Ammon's horn (tissue), 1 donor: ENCODE measurements at regions not wholly inside any gene's neighbourhood (a gene's known extent, or its start where the extent isn't known, plus 50 kb on each side); places are given as distances from the start of the nearest gene placed in this dataset.

Experiments
- DNase-seq: peaks from one replicate; pipeline ENCODE4 v3.0.0-alpha.2; 2016; ENCODE audit warnings: low spot score

DNA sequence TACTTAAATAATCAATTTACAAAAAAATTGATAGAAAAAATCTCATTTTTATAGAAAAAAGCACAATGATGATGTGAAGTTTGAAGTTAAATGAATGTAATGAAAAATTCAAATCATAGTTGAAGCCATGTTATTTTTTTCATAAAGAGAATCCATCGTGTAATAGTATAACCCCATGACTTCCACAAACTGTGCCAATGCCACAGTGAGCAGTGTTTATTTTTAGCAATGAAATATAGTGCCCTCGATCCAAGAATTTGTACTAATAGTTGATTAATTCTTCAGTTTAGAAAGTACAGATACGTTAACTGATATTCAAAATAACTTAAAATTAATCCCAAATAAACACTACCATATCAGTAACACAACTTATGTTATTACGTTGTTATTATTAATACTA lies 225.9 kb downstream of the PTPRC start:
- no peak for DNase-seq

DNA sequence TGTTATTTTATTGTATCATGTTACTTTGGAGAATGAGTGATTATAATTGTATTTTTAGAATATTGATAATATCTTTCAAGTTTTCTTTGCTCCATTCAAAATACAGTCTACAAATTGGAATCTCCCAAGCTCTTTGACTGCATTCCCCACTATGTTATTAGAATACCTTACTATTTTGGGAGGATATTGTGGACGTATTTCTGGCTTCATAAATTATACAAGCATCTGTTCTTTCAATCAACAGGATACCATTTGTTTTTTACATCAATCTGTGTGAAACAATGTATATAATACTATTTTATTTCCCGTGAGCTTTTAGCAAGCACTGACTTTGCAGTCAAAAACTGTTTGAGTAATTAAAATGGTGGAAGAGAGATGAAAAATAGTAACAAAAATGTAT lies 226.5 kb downstream of the PTPRC start:
- DNase-seq, result no peak

DNA sequence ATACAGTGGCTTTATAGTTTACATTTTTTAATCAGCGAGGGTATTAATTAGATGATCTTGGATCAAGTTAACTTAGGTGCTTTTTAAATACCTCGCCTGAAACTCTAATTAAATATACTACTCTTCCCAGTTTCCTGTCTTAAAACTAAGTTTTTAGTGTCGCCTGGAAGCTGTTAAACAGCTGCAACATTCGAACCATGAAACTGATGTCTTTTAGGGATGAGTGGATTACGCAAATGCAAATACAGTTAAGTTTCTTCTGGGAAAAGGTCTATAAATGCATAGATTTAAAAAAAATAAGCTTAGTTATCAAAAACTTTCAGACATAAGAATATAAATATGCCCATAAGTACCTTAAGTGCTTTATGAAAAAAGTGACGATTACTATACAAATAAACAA lies 228.3 kb downstream of the PTPRC start:
- no peak for DNase-seq

DNA sequence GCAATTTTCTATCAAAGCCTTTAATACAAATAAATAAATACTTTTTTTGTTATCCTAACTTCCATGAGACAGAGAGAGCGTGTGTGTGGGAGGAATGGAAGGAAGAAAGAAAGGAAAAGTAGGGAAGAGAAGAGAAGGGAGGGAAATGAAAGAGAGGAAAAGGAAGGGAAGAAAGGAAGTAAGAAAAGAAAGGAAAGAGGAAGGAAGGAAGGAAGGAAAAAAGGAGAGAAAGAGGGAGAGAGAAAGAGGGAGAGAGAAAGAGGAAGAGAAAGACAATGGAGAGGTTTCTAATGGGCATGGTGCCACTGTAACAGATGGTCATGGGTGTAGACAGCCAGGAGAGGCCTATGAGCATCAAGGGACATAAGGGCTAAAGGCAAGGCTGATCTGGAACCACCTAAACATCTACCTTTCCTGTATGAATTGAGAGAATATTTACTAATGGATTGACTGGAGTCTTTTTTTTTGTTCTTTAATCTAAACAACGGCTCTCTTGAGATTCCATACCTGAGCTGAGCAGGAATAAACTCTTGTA lies 234.9 kb downstream of the PTPRC start:
- DNase-seq, result no peak

DNA sequence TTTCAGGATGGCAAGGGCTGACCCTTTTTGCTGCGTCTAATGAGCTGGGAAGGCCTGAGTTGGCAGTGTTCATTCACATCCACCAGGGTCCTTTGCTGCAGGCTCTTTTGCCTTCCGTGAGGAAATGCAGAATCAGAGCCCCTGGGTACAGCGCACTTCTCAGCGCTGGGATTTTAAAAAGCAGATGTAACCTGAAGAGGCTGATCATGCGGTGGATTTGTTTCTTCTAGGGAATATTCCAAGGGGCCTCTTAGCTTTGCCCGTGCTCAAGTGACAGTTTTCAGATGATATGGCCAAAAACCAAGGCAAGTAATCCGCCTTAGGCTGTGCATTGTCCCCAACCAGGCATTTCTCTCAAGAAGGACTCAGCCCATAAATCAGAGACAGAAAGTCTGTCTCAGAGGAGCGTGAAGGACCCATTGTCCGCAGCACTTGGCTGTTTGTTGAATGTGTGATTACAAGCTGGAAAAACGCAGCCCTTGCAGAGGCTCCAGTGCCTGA lies 237.6 kb downstream of the PTPRC start:
- peak; percentile 66 for DNase-seq

DNA sequence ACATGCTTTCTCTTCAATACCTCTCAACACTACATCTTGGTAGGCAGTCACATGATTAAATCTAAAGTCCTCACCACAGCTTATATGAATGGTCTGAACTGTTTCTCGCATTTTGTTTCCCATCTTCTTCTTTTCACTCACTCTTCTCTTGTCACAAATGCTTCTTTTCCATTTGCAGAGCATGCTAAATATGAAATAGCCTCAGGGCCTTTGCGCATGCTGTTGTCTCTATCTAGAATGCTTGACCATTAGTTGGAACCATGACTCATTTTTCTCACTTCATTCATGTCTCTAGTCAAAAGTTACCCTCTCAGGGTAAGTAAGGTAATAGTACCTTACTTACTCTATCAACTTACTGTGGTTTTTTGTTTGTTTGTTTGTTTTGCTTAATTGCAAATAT lies 239.7 kb downstream of the PTPRC start:
- no peak for DNase-seq

DNA sequence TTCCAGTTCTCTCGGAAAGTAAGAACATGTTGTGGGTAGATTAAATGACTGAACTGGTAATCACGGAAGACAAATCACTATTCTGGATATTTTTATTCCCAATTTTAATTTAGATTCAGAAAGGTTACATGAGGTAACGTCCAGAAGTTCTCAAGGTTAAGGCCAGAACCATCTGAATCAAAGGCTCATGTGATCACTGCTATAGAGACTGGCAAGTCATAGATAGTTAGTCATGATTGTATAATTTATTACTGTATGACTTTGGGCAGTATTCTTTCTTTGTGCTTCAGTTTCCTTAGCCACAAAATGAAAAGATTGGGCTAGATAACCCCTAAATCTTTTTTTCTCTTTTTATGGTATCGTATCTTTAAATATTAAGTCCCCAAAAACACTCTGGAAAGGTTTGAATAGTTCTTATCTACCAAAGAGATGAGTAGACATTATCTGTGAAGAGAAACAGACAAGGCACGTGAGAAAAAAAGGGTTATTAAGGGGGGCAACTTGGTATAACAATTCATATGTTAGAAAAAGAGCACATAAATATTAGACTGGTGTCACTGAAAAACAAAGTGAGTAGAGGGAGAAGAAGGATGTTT lies 241.0 kb downstream of the PTPRC start:
- DNase-seq, result no peak

DNA sequence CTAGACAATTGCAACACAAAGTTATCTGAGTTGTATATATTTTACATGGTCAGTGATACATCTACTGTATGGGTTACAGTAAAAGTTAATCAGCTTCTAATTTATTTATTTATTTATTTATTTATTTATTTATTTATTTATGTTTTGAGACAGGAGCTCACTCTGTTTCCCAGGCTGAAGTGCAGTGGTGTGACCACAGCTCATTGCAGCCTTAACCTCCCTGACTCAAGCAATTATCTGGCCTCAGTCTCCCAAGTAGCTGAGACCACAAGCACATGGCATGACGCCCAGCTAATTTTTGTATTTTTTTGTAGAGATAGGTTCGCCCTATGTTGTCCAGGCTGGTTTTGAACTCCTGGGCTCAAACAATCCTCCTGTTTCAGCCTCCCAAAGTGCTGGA lies 241.6 kb downstream of the PTPRC start:
- DNase-seq, result no peak

DNA sequence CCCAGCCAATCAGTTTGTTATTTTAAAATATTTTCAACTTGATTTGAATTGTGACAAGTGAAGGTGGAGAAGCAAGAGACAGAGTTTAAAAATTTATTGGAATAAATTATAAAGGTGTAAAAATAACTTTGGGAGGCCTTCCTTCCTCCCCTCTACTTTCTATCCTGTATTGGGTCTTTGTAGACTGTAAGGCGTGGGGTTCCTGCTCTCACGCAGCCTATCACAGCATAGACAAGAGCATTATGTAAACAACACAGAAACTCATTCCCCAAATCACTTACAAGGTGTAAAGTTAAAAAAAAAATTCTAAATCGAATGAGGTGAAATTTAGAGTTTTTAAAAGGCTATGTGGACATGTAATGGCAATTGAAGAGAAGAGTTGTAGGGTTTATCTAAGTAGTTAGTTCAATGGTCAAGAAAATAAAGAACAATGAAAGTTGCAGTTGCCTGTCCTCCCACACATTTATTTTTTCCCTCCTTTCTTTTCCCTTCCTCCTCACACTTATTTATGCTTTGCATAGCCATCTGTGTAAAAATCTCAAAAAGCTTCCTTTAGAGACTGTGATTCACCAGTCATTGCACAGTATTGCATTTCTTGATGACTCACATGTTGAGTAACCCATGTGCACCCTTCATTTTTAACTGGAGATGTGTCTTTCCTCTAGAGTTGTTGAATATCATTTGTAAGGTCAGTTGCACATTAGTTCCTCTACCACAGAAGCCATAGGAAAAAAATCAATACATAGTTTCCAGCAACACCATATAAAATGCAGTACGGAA lies 242.2 kb downstream of the PTPRC start:
- no peak for DNase-seq

DNA sequence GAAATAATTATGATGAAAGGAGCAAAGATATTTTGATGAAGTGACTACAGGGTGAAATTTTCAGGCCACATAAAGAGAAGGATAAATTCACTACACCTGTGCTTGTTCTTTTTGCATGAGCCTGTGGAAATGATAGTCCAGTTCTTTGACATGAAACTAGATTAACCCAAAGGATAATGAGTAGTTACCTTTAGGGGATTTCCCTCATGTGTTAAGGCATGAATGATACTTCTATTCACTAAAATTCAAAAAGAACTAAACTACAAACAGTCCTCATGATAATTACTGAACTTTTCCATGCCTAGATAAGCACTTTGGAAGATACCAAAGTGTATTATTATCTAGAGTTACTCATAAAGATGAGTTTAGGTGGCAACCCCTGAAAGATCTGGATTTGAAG lies 244.3 kb downstream of the PTPRC start:
- no peak for DNase-seq

DNA sequence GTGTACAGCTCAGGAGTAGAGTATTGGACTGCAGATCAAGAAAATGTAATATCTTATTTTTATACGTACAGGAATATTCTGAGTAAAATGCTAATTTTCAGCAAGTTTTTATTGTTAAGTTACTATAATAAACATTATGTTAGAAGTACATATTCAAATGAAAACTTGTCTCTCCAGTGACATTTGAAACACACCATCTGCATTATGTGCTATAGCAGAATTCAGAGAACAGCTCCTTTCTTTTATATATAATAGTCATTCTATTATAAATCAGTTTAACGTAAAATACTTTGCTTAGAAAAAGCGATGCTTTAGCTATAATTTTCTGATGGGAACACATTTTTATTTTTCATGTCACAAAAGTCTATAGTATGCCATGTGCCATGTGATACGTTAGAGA lies 249.0 kb downstream of the PTPRC start:
- DNase-seq, result no peak

DNA sequence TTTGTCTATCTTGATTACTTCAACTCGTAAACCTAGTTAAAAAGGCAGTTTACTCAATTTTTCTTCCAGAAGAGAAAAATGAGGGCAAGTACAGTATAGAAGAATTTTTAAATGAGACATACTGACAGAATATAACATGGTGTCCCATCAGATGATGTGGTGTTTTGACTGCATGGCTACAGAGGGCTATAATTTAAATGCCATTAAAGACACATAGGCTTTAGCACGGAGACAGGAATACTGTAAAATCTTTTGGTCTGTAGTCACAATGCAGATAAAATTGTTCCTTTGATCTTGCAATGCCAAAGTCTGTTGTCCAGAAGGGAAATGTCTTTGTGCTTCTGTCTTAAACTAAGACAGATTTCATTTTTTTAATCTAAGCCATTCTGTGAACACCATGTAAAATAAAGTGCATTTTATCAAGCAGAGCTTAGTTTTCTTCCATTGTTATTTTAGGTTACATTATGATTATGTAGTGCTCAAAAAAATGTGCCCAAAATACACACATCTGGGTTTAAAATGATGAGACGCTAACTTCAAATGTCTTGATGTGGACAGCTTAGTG lies 249.6 kb downstream of the PTPRC start:
- no peak for DNase-seq

DNA sequence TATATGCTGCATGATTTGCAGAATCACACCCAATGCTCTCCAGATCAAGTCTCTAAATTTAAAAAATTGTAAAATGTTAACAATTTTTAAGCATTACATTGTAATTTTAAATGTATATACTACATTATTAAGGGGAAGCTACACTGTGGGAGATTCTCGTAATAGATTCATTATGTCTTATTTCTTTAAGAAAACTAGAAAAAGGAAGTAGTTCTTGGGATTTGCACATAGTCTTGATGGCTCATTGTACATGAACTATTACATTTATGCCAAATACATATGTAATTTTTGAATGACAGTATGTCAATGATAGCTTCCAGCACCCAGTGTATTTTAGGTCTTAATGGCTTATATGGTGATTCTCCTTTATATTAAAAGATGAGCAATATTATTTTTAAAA lies 250.3 kb downstream of the PTPRC start:
- no peak for DNase-seq

DNA sequence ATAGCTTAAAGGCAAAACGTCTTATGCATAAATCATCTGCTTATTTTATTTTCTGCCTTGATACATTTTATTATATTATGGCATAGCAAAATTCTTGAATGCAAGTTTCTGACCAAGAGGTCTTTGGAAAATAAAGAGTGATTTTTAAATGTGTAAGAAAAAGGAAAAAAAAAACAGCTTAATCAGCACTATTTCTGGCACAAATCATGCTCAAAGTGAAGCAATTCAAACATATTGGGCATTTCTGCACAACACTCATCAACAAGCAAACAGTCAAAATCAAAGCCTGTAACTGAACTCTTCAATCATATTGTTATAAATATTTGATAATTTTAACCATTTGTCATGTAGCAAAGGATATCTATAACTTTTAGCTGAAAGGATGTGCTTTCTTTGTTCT lies 250.9 kb downstream of the PTPRC start:
- no peak for DNase-seq

DNA sequence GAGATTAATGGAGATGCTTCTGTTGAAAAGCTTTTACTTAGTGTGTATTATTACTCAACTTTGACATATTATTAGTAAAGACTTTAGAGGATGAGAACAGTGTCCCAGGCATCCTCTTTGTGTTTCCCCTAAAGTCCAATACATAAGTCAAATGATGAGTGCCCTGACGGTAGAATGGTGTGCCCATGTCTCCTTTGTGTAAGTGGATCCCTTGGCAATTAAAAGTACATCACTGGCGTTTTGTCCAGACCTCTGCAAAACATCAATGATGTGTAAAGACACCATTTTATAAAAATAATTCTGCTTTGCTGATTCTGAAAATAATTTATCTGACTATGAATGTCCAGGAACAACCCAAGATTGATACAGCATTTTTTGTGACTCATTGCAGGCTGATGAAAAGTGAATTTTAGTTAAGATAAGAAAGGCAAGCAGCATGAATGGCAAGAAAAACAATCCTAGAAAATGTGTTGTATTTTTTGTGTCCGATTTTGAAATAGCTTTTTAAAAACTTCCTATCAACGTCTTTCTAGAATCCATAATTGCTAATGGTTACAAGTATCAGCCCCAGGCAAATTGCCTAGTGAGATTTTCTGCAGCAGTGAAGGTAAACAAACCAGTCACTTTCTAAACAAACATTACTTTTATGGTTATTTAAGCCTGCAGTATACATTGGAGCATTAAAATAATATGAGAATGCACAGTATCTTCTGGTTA lies 251.5 kb downstream of the PTPRC start:
- DNase-seq, result no peak

DNA sequence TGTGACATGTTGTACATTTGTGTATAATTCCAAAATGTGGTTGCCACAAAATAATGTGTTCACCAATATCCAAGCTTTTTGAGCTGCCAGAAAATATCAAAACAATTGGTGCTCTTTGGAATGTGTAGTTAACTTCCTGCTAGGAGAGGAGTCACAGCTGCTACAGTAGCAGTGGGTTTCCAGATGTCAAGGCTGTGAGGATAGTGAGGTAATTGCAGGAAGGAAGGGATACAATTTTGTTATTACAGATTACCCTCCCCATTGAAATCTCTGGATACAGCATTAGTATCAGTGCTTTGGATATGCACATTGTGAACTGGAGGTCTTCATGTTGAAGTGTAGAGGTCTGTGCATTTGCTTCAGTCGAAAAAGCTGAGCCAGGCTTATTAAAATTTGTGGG lies 253.2 kb downstream of the PTPRC start:
- no peak for DNase-seq

DNA sequence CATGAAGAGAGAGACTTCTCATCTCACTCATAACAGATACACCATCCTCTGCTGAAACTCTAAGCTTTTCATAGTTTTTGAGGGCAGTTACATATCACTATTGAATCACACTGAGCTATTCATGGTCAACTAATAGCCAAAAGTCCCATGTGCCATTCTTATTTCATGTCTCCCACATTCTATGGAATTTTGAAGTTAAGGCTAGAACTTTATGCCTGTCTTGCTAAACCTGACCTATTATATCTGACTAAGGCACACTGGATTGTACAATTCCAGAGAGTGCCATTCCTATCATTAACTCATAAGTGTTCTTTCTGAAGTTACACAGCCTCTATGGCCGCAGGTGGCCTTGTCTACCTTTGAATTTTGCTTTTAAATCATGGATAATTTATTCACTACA lies 254.3 kb downstream of the PTPRC start:
- DNase-seq, result no peak

DNA sequence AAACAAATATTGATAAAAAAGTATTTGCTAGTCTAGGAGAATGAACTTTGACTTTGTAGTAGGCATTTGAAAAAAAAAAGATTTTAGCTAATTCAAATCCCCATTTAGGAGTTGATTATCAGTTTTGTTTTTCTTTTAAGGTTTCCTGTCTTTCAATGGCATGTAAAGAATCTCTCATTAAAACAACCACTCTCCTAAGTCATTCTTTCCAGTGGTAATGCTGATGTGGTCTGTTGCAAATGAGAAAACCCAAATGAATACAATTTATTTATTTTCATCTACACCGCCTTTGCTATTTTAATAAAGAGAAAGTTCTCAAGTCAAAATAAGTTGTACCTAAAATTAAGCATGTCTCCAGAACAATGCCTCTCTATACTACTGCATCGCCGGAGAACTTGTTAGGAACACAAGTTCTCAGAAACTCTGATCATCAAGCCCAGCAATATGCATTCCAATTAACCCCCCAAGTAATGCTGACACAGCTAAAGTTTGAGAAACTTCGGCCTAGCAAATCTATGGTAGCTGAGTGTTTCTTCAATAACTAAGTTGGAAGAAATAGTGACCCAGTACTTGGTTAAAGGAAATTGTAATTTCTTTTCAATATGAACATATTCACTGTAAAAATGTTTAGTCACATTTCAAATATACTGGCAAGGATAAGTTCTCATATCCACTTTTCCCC lies 255.1 kb downstream of the PTPRC start:
- DNase-seq, result no peak

DNA sequence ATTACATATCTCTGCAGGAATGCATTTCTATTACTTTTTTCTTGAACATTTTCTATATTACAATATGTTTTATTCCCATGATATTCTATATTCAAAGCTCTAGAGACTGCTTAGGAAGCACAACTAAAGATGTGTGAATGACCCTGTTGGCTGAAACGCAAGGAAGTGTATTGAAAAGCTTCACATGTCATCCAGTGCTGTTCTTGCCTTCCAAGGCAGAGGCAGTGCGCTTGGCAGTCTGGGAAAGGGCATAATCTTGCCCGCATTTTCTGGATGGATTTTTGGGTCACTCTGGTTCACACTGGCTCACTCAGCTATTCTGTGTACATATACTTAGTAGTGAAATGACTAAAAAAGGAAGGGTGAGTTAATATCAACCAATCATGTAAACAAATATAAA lies 262.4 kb downstream of the PTPRC start:
- peak; percentile 22 for DNase-seq

DNA sequence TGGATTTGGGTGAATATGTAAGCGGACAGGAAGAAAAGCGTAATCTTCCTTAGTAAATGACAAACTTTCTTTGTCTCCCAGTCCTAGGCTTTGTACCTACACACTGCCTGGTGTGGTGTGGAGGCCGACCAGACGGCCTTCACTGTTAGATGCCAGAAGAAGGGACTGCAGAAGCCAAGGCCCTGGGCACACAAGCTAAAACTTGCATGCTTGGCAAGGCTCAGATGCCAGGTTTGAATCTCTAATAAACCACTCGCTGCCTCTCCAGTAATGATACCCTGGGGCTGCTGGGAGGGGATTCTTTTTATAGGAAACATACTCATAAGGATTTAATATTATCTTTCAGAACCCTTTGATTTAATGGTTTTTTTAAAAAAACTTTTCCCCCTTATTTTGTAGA lies 263.8 kb downstream of the PTPRC start:
- no peak for DNase-seq

DNA sequence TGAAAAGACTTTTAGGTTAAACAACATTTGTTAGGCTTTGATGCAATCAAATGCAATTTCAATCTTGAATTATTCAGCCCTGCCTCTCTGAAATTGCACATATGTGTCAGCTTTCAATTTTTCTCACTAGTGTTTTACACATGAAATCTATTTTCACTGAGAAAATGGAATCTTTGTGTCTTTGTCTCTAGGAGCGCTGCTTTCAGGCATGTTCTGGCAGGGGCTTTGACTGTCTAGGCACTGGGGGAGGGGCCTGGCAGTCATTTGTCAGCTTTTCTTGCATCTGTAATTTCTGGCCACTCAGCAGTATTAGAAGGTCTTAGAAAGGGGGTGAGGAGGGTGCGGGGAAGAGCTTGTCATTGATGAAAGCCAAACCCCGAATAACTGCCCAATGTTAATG lies 264.4 kb downstream of the PTPRC start:
- peak; percentile 84 for DNase-seq

DNA sequence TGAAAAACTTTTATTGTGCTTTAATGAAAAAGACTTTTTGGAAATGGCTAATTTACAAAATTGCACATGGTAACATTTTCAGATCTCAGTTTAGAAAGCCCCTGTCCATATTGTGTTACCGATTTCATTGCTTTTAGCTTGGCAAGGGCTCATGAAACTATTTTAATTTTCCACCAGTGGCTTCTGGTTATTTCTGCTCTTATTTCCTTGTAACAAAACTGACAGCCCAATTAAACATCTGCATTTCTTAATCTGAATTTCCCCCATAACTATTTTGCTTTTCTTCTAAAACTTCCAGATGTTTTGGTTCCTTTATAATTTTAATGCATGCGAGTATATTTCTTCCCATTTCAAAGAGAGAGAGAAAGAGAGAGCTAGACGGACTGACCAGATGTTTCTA lies 264.8 kb downstream of the PTPRC start:
- DNase-seq, result no peak
